CD14-positive monocyte (primary cell): ENCODE measurements at regions not wholly inside any gene's neighbourhood (a gene's known extent, or its start where the extent isn't known, plus 50 kb on each side); places are given as distances from the start of the nearest gene placed in this dataset.

Experiments used
- DNase-seq, 3 donors: peaks; one replicate each; pipeline ENCODE4 v3.0.0-alpha.2; 2011 to 2022
- H2AFZ ChIP-seq: 2 replicates; pipeline ENCODE4 v1.6.0; 2012; ENCODE audit warnings: mild to moderate bottlenecking, low read depth, low read length, inconsistent platforms; ENCODE audit not compliant: insufficient read depth, poor library complexity, severe bottlenecking
- H3K27ac ChIP-seq, 2 donors: 1 replicate in 1 of 2; 2 replicates in 1 of 2; pipeline ENCODE4 v1.5.1; 2012 to 2013; ENCODE audit warnings: low read length in 2 of 2, control low read depth in 1 of 2, inconsistent platforms in 1 of 2, low read depth in 1 of 2, mild to moderate bottlenecking in 1 of 2
- H3K27me3 ChIP-seq, 2 donors: one replicate each; pipeline versions ENCODE4 v1.6.0 to v1.6.1; 2011 to 2013; ENCODE audit warnings: low read length in 2 of 2; ENCODE audit not compliant: control insufficient read depth in 2 of 2, insufficient read depth in 2 of 2
- H3K36me3 ChIP-seq, 2 donors: replicated peaks in 1 of 2; 1 replicate in 1 of 2; 2 replicates in 1 of 2; pipeline versions ENCODE4 v1.5.1 to v1.6.1; 2012 to 2013; ENCODE audit warnings: low read length in 2 of 2, control low read depth in 1 of 2, inconsistent platforms in 1 of 2, mild to moderate bottlenecking in 1 of 2; ENCODE audit not compliant: insufficient read depth in 2 of 2, control insufficient read depth in 1 of 2
- H3K4me1 ChIP-seq, 2 donors: 1 replicate in 1 of 2; 2 replicates in 1 of 2; pipeline versions ENCODE4 v1.5.1 to v1.6.1; 2012 to 2013; ENCODE audit warnings: low read length in 2 of 2, control low read depth in 1 of 2, inconsistent platforms in 1 of 2, mild to moderate bottlenecking in 1 of 2, moderate library complexity in 1 of 2; ENCODE audit not compliant: insufficient read depth in 2 of 2, control insufficient read depth in 1 of 2
- H3K4me2 ChIP-seq: replicated peaks from 2 replicates; pipeline ENCODE3; 2012; ENCODE audit warnings: low read length, moderate library complexity, mild to moderate bottlenecking; ENCODE audit not compliant: poor library complexity, severe bottlenecking; ENCODE audit errors: extremely low read depth
- H3K4me3 ChIP-seq, 3 experiments: fragments of 200-600 bp in 1 of 3; sonication (generic) in 1 of 3; replicated peaks in 1 of 3; 1 replicate in 2 of 3; 2 replicates in 1 of 3; pipeline ENCODE4 v1.5.1; 2011 to 2013; ENCODE audit warnings: low read length in 3 of 3, mild to moderate bottlenecking in 3 of 3, control low read depth in 2 of 3, low read depth in 2 of 3, inconsistent platforms in 1 of 3, moderate library complexity in 1 of 3
- H3K79me2 ChIP-seq: 2 replicates; pipeline ENCODE4 v1.6.0; 2012; ENCODE audit warnings: mild to moderate bottlenecking, control low read depth, inconsistent platforms, low read length, moderate library complexity; ENCODE audit not compliant: insufficient read depth
- H3K9ac ChIP-seq: 2 replicates; pipeline ENCODE4 v1.6.0; 2017; ENCODE audit warnings: low read length, mild to moderate bottlenecking; ENCODE audit not compliant: insufficient read depth, poor library complexity, severe bottlenecking
- H3K9me3 ChIP-seq, 2 donors: replicated peaks in 1 of 2; 1 replicate in 1 of 2; 2 replicates in 1 of 2; pipeline versions ENCODE4 v1.5.1 to v1.6.1; 2012 to 2013; ENCODE audit warnings: low read length in 2 of 2, control low read depth in 1 of 2; ENCODE audit not compliant: control insufficient read depth in 1 of 2, insufficient read depth in 1 of 2
- H4K20me1 ChIP-seq: 2 replicates; pipeline ENCODE4 v1.6.0; 2012; ENCODE audit warnings: mild to moderate bottlenecking, low read length, control low read depth, moderate library complexity; ENCODE audit not compliant: insufficient read depth
- H3K27ac Mint-ChIP-seq, 7 donors: one replicate each; pipeline ENCODE4 v1.8.0; 2020; ENCODE audit warnings: mild to moderate bottlenecking in 7 of 7, mixed read lengths in 7 of 7, moderate library complexity in 6 of 7, inconsistent platforms in 2 of 7
- H3K27me3 Mint-ChIP-seq, 3 donors: one replicate each; pipeline ENCODE4 v1.8.0; 2021 to 2022; ENCODE audit warnings: low read depth in 3 of 3, mild to moderate bottlenecking in 3 of 3, mixed read lengths in 3 of 3, moderate library complexity in 3 of 3, inconsistent platforms in 1 of 3
- H3K36me3 Mint-ChIP-seq, 2 donors: one replicate each; pipeline ENCODE4 v1.8.0; 2020; ENCODE audit warnings: mixed read lengths in 2 of 2, inconsistent platforms in 1 of 2, mild to moderate bottlenecking in 1 of 2
- H3K4me1 Mint-ChIP-seq: one replicate; pipeline ENCODE4 v1.8.0; 2020; ENCODE audit warnings: mild to moderate bottlenecking, mixed read lengths
- H3K4me3 Mint-ChIP-seq, 2 donors: one replicate each; pipeline ENCODE4 v1.8.0; 2020; ENCODE audit warnings: mild to moderate bottlenecking in 2 of 2, mixed read lengths in 2 of 2, moderate library complexity in 1 of 2
- H3K9me3 Mint-ChIP-seq, 7 donors: one replicate each; pipeline ENCODE4 v1.8.0; 2020 to 2022; ENCODE audit warnings: mixed read lengths in 7 of 7, mild to moderate bottlenecking in 6 of 7, moderate library complexity in 6 of 7, inconsistent platforms in 2 of 7
- WGBS: methylation state at CpG from one replicate; pipeline ENCODE4 v1.1.5; 2013; ENCODE audit warnings: missing lambda C conversion rate; ENCODE audit not compliant: insufficient coverage; 5-methylcytosine and 5-hydroxymethylcytosine counted together
- intact Hi-C, 2 donors: fragments of 100-400 bp; cut with micrococcal nuclease; formaldehyde crosslinking; loops; one replicate each; pipeline versions ENCODE4 v1.15.0 to v1.15.1; 2023
- TF ChIP-seq, protein P1 (sequence below): fragments of 200-600 bp; IDR thresholded peaks from one replicate; pipeline ENCODE4 v1.8.0; 2022; ENCODE audit warnings: antibody characterized with exemption, mild to moderate bottlenecking

DNA sequence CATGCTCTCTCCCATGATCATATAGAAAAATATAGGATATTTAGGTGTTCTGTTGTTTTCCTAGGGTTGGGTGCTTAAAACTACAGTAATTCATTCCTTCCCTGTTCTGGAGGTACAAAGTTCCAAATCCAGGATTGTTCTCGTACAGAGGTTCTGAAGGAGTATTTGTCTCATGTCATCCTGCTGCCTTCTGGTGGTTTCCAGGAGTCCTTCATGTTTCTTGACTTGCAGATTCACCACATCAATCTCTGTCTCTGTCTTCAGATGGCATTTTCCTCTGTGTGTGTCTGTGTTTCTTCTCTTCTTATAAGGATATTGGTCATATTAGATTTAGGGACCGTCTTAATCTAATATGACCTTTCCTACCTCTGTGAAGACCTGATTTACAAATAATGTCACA, 397.9 kb downstream of the NYAP2 start:
- no peaks in the 10 kb centered on the region for H3K36me3 Mint-ChIP-seq
- intact Hi-C loops = no loop called here
- peaks cover 0 to 2% (median 2%) of the 10 kb centered on the region in 3 donors for H3K27me3 Mint-ChIP-seq
- Histone ChIP-seq H3K9ac (no peak overlapping the region), H3K79me2 (no peaks in the 10 kb centered on the region), H3K4me3 (no peak overlapping the region), H3K4me1 (no peaks in the 10 kb centered on the region), H3K27ac (no peak overlapping the region), H3K4me2 (no peak overlapping the region), H4K20me1 (no peaks in the 10 kb centered on the region), H3K27me3 (no peaks in the 10 kb centered on the region), H3K36me3 (no peaks in the 10 kb centered on the region), H3K9me3 (no peaks in the 10 kb centered on the region), H2AFZ (no peak overlapping the region)
- 100% methylated on average over 1 of the region's 2 CpGs for WGBS
- TF ChIP-seq, protein P1, sequence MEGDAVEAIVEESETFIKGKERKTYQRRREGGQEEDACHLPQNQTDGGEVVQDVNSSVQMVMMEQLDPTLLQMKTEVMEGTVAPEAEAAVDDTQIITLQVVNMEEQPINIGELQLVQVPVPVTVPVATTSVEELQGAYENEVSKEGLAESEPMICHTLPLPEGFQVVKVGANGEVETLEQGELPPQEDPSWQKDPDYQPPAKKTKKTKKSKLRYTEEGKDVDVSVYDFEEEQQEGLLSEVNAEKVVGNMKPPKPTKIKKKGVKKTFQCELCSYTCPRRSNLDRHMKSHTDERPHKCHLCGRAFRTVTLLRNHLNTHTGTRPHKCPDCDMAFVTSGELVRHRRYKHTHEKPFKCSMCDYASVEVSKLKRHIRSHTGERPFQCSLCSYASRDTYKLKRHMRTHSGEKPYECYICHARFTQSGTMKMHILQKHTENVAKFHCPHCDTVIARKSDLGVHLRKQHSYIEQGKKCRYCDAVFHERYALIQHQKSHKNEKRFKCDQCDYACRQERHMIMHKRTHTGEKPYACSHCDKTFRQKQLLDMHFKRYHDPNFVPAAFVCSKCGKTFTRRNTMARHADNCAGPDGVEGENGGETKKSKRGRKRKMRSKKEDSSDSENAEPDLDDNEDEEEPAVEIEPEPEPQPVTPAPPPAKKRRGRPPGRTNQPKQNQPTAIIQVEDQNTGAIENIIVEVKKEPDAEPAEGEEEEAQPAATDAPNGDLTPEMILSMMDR = no peak
- no peak overlapping the region for H3K4me3 Mint-ChIP-seq
- H3K27ac Mint-ChIP-seq = no peak overlapping the region
- no peaks in the 10 kb centered on the region for H3K4me1 Mint-ChIP-seq
- DNase-seq = no peak
- no peaks in the 10 kb centered on the region for H3K9me3 Mint-ChIP-seq

DNA sequence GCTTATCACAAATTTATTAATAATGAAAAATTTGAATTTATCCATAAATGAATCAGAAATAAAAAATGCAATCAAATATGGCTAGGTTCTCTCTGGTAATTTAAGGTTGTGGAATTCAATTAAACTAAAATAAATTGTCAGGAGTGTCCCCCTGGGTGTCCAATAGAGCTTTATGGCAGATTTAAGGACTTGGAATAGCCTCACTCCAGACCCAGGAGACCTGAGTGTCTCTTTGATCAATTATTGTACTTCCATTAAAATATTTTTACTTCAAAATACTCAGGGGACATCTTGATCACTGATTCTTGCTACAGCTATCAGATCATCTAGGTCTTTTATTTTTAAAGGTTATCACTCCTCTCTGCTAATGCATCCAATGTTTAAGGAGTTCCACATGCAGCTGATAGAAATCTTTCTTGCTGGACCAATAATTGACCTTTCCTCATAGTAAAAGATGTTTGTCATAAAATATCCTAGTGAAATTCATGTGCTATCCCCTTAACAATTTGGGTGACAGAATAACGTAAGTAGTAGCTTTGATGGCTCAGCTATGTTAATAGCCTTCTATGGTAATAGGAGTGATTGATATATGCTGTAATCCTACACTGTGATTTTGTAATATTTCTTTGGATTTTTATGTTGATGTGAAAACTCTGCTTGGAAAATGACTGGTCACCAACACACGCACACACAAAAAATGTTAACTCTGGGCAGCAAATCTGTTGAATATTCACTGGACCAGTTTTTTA, 395.3 kb downstream of the NYAP2 start:
- H3K4me1 Mint-ChIP-seq = no peaks in the 10 kb centered on the region
- peaks cover 0 to 2% (median 2%) of the 10 kb centered on the region in 3 donors for H3K27me3 Mint-ChIP-seq
- H3K27ac ChIP-seq = no peak overlapping the region
- H3K9me3 Mint-ChIP-seq = peaks cover 0 to 1% (median 0%) of the 10 kb centered on the region in 7 donors
- H3K36me3 ChIP-seq = no peaks in the 10 kb centered on the region
- intact Hi-C loops = no loop called here
- no peaks in the 10 kb centered on the region for H3K4me1 ChIP-seq
- no peaks in the 10 kb centered on the region for H3K9me3 ChIP-seq
- no peaks in the 10 kb centered on the region for H4K20me1 ChIP-seq
- no peak overlapping the region for H3K4me2 ChIP-seq
- H3K4me3 ChIP-seq = no peak overlapping the region
- no peak overlapping the region for H3K9ac ChIP-seq
- TF ChIP-seq, protein P1 = no peak
- DNase-seq = no peak
- no peaks in the 10 kb centered on the region for H3K27me3 ChIP-seq
- WGBS = no CpG with 5 or more reads among the region's 2 CpGs
- no peak overlapping the region for H3K4me3 Mint-ChIP-seq
- H3K79me2 ChIP-seq = no peaks in the 10 kb centered on the region
- H3K36me3 Mint-ChIP-seq = no peaks in the 10 kb centered on the region
- H3K27ac Mint-ChIP-seq = no peak overlapping the region
- no peak overlapping the region for H2AFZ ChIP-seq
